GM12878 (cell line): ENCODE measurements at regions not wholly inside any gene's neighbourhood (a gene's known extent, or its start where the extent isn't known, plus 50 kb on each side); places are given as distances from the start of the nearest gene placed in this dataset.

Experiments used
- ATAC-seq: fragments of 200-7000 bp; cut with Tn5 transposase; 3 replicates; pipeline ENCODE4 v1.9.1; 2020; ENCODE audit warnings: mild to moderate bottlenecking, moderate library complexity
- BruUV-seq: library from RNA; stranded (reverse); fragments of 400-500 nt; replicated peaks from 2 replicates; lab custom pipeline; 2021; lab: Mats Ljungman, UMichigan
- CTCF ChIA-PET: fragments of 300-600 bp; sonication (Branson Sonifier 250); formaldehyde crosslinking; extraction: SDS; loops from one replicate; lab custom pipeline; 2021; ENCODE audit warnings: inconsistent platforms; lab: Yijun Ruan, JAX
- POLR2A ChIA-PET: fragments of 350-600 bp; formaldehyde crosslinking; extraction: SDS; loops from one replicate; lab custom pipeline; 2021; ENCODE audit warnings: inconsistent platforms; lab: Charles Lee
- RAD21 ChIA-PET: fragments of 300-600 bp; sonication (Branson Sonifier 250); formaldehyde crosslinking; loops from one replicate; lab custom pipeline; 2023; ENCODE audit warnings: antibody characterized with exemption; ENCODE audit not compliant: unreplicated experiment; lab: Charles Lee
- SMC1A ChIA-PET: fragments of 300-600 bp; sonication (Branson Sonifier 250); formaldehyde crosslinking; loops from one replicate; lab custom pipeline; 2023; ENCODE audit not compliant: unreplicated experiment, uncharacterized antibody; lab: Charles Lee
- DNase-seq: peaks from one replicate; pipeline ENCODE4 v3.0.0-alpha.2; 2011; ENCODE audit warnings: low read depth, low spot score
- FAIRE-seq: peaks from 3 replicates; lab custom pipeline; 2011; peaks lifted over from hg19 to GRCh38; lab: Jason Lieb, UNC
- H2AFZ ChIP-seq: 2 replicates; pipeline ENCODE4 v1.6.0; 2011; ENCODE audit warnings: low read depth, low read length, control low read depth; ENCODE audit not compliant: control insufficient read depth
- H3K27ac ChIP-seq: 2 replicates; pipeline ENCODE4 v1.5.1; 2011; ENCODE audit warnings: control low read depth; ENCODE audit not compliant: control insufficient read depth, insufficient read depth
- H3K27me3 ChIP-seq, 2 experiments: replicated peaks in 1 of 2; 2 replicates each; pipeline versions ENCODE4 v1.6.0 to v1.6.1; 2011; ENCODE audit warnings: low read length in 1 of 2; ENCODE audit not compliant: control insufficient read depth in 2 of 2, insufficient read depth in 2 of 2
- H3K36me3 ChIP-seq, 2 experiments: 2 replicates each; pipeline ENCODE4 v1.5.1; 2011; ENCODE audit warnings: low read length in 1 of 2; ENCODE audit not compliant: control insufficient read depth in 2 of 2, insufficient read depth in 2 of 2
- H3K4me1 ChIP-seq: 2 replicates; pipeline ENCODE4 v1.6.1; 2011; ENCODE audit warnings: mild to moderate bottlenecking, low read length, moderate library complexity, mixed read lengths; ENCODE audit not compliant: control insufficient read depth, insufficient read depth
- H3K4me2 ChIP-seq: 2 replicates; pipeline ENCODE4 v1.6.0; 2011; ENCODE audit warnings: control low read depth; ENCODE audit not compliant: control insufficient read depth, insufficient read depth
- H3K4me3 ChIP-seq: fragments of 200-600 bp; sonication (generic); 2 replicates; pipeline ENCODE4 v1.5.1; 2016
- H3K79me2 ChIP-seq: 2 replicates; pipeline ENCODE4 v1.6.0; 2011; ENCODE audit warnings: low read length; ENCODE audit not compliant: control insufficient read depth, insufficient read depth
- H3K9ac ChIP-seq: 2 replicates; pipeline ENCODE4 v1.8.0; 2011; ENCODE audit warnings: low read length, control low read depth, mixed read lengths; ENCODE audit not compliant: control insufficient read depth, insufficient read depth
- H3K9me3 ChIP-seq: replicated peaks from 3 replicates; pipeline ENCODE4 v1.5.1; 2011; ENCODE audit warnings: mild to moderate bottlenecking, low read length; ENCODE audit not compliant: control insufficient read depth, insufficient read depth
- H4K20me1 ChIP-seq: 2 replicates; pipeline ENCODE4 v1.6.0; 2011; ENCODE audit not compliant: control insufficient read depth, insufficient read depth
- ATF2 ChIP-seq: IDR thresholded peaks from 2 replicates; pipeline ENCODE4 v1.6.1; 2012; ENCODE audit warnings: low read length, inconsistent platforms
- BCL3 ChIP-seq: IDR thresholded peaks from 2 replicates; pipeline ENCODE4 v1.6.1; 2011; ENCODE audit warnings: borderline replicate concordance, low read depth, mild to moderate bottlenecking, moderate library complexity, low read length; ENCODE audit not compliant: insufficient read depth, poor library complexity, severe bottlenecking
- BMI1 ChIP-seq: fragments of 450-650 bp; IDR thresholded peaks from 2 replicates; pipeline ENCODE4 v1.6.1; 2016; ENCODE audit warnings: mild to moderate bottlenecking, moderate library complexity, borderline replicate concordance
- HDAC6 ChIP-seq: fragments of 200-600 bp; sonication (generic); IDR thresholded peaks from one replicate; pipeline ENCODE4 v1.8.0; 2017; ENCODE audit warnings: antibody characterized with exemption; ENCODE audit not compliant: unreplicated experiment
- MTA3 ChIP-seq: IDR thresholded peaks from 2 replicates; pipeline ENCODE4 v1.6.1; 2012; ENCODE audit warnings: low read length, inconsistent platforms, borderline replicate concordance
- NFYB ChIP-seq: IDR thresholded peaks from 2 replicates; pipeline ENCODE4 v1.6.1; 2011; ENCODE audit warnings: low read depth, mild to moderate bottlenecking, low read length, improper control_type of control experiment, moderate library complexity; ENCODE audit not compliant: insufficient read depth
- WGBS: methylation state at CpG from one replicate; pipeline ENCODE4 v1.1.6; 2016; ENCODE audit warnings: low lambda C conversion rate; ENCODE audit not compliant: insufficient replicate concordance, insufficient coverage; ENCODE audit errors: missing lambda C conversion rate; 5-methylcytosine and 5-hydroxymethylcytosine counted together
- in situ Hi-C: fragments of 300-500 bp; cut with MboI; formaldehyde crosslinking; loops from 9 replicates; pipeline ENCODE4 v1.14.3; 2018; ENCODE audit warnings: mixed read lengths
- intact Hi-C: fragments of 100-400 bp; cut with micrococcal nuclease; formaldehyde crosslinking; loops from one replicate; pipeline ENCODE4 v1.14.2; 2022; ENCODE audit not compliant: unreplicated experiment
- TF ChIP-seq, protein P1 (sequence below): fragments of 450-650 bp; formaldehyde crosslinking; IDR thresholded peaks from 2 replicates; pipeline ENCODE4 v1.4.0; 2022; ENCODE audit warnings: mild to moderate bottlenecking, moderate library complexity

DNA sequence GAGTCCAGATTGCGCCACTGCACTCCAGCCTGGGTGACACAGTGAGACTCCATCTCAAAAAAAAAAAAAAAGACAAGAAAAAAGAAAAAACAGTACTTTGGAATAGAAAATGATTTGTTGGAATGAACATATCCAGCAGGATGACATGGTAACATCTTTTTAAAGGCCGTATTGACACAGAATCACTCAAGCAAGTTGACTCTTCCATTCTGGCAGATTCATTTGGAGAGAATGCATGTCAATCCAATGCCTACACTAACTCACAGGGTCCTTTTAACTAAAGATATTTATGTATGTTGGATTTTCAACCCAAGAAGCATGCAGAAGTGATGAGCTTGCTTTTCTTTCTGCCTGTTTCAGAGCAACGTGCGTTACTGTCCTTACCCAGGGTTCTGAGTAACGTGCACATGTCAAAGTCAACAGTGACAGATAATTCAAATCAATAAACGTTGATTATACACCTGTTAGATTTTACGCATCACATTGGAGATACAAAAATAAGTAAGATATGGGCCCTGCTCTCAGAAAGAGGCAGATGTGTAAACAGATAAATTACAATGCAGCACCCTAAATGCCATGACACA lies 77.1 kb upstream of the FNDC3B start:
- in situ Hi-C loops: no loop called here
- no peak overlapping the region for H2AFZ ChIP-seq
- H3K4me2 ChIP-seq: no peak overlapping the region
- ChIA-PET POLR2A (no interaction called here), RAD21 (no interaction called here)
- DNase-seq: no peak
- no peak overlapping the region for H3K27ac ChIP-seq
- no peaks in the 10 kb centered on the region; the same call in 2 of the 3 replicates for H3K9me3 ChIP-seq
- H3K27me3 ChIP-seq: no peaks in the 10 kb centered on the region
- H3K79me2 ChIP-seq: no peaks in the 10 kb centered on the region
- H3K36me3 ChIP-seq: no peaks in the 10 kb centered on the region
- no peak for ATAC-seq
- no peaks in the 10 kb centered on the region for H3K4me1 ChIP-seq
- TF ChIP-seq HDAC6: no peak
- TF ChIP-seq, all 136 proteins: peak for 0
- no peak overlapping the region for H3K9ac ChIP-seq
- no peak for FAIRE-seq
- intact Hi-C loops: no loop called here
- ChIA-PET CTCF (no interaction called here), SMC1A (no interaction called here)
- no peak overlapping the region for H3K4me3 ChIP-seq
- no peaks in the 10 kb centered on the region for H4K20me1 ChIP-seq
- WGBS: 69% methylated on average over 7 of the region's 7 CpGs
- BruUV-seq: no TSS peak

- Histone ChIP-seq H3K36me3 (no peaks in the 10 kb centered on the region), H3K4me1 (no peaks in the 10 kb centered on the region), H2AFZ (no peak overlapping the region), H3K4me3 (no peak overlapping the region), H4K20me1 (no peaks in the 10 kb centered on the region), H3K27me3 (no peaks in the 10 kb centered on the region), H3K27ac (no peak overlapping the region), H3K79me2 (no peaks in the 10 kb centered on the region), H3K9me3 (no peaks in the 10 kb centered on the region; the same call in 2 of the 3 replicates), H3K4me2 (no peak overlapping the region), H3K9ac (no peak overlapping the region)
- FAIRE-seq (no peak), ATAC-seq (no peak), DNase-seq (no peak)
- ChIA-PET CTCF (no interaction called here), POLR2A (interaction anchor here (0.6 kb wide), 1 partner anchor 11 kb away, joined by 3 read pairs; no protein-coding TSS in a partner anchor), RAD21 (interaction anchor here (1.0 kb wide), 1 partner anchor 54 kb away, joined by 3 read pairs; no protein-coding TSS in a partner anchor), SMC1A (interaction anchor here (1.6 kb wide), 1 partner anchor 11 kb away, joined by 4 read pairs; no protein-coding TSS in a partner anchor)
- TF ChIP-seq, protein P1, sequence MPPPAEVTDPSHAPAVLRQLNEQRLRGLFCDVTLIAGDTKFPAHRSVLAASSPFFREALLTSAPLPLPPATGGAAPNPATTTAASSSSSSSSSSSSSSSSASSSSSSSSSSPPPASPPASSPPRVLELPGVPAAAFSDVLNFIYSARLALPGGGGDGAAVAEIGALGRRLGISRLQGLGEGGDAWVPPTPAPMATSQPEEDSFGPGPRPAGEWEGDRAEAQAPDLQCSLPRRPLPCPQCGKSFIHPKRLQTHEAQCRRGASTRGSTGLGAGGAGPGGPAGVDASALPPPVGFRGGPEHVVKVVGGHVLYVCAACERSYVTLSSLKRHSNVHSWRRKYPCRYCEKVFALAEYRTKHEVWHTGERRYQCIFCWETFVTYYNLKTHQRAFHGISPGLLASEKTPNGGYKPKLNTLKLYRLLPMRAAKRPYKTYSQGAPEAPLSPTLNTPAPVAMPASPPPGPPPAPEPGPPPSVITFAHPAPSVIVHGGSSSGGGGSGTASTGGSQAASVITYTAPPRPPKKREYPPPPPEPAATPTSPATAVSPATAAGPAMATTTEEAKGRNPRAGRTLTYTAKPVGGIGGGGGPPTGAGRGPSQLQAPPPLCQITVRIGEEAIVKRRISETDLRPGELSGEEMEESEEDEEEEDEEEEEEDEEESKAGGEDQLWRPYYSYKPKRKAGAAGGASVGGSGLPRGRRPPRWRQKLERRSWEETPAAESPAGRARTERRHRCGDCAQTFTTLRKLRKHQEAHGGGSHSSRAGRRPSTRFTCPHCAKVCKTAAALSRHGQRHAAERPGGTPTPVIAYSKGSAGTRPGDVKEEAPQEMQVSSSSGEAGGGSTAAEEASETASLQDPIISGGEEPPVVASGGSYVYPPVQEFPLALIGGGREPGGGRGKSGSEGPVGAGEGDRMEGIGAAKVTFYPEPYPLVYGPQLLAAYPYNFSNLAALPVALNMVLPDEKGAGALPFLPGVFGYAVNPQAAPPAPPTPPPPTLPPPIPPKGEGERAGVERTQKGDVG: no peak
- TF ChIP-seq MTA3 (no peak), NFYB (no peak), ATF2 (no peak), BCL3 (no peak), BMI1 (no peak)
- in situ Hi-C loops (no loop called here), intact Hi-C loops (no loop called here)
- no TSS peak for BruUV-seq
- WGBS: 65% methylated on average over 3 of the region's 3 CpGs
These were observed 75.8 kb upstream of the FNDC3B start for GRCh38 chr3:171963546-171963945.
